H1 (cell line): ENCODE measurements at regions not wholly inside any gene's neighbourhood (a gene's known extent, or its start where the extent isn't known, plus 50 kb on each side); places are given as distances from the start of the nearest gene placed in this dataset.

Experiments used
- CTCF ChIA-PET: fragments of 300-600 bp; sonication (Branson Sonifier 250); formaldehyde crosslinking; loops from one replicate; lab custom pipeline; 2021; ENCODE audit not compliant: partially characterized antibody; lab: Charles Lee
- POLR2A ChIA-PET: fragments of 300-600 bp; sonication (Branson Sonifier 250); formaldehyde crosslinking; loops from one replicate; lab custom pipeline; 2021; ENCODE audit warnings: inconsistent platforms; ENCODE audit not compliant: partially characterized antibody; lab: Charles Lee
- DNase-seq, 2 experiments: peaks; one replicate each; pipeline versions ENCODE4 v3.0.0 to v3.0.0-alpha.2; 2010 to 2022; ENCODE audit warnings: low spot score in 2 of 2, low read depth in 1 of 2, mixed read lengths in 1 of 2
- FAIRE-seq: peaks from 2 replicates; lab custom pipeline; 2011; peaks lifted over from hg19 to GRCh38; lab: Jason Lieb, UNC
- H2AFZ ChIP-seq: 2 replicates; pipeline ENCODE4 v1.8.1; 2012; ENCODE audit warnings: low read length, inconsistent platforms
- H2AK5ac ChIP-seq: 2 replicates; pipeline ENCODE4 v1.6.1; 2013; ENCODE audit warnings: low read depth, low read length
- H2BK120ac ChIP-seq: replicated peaks from 2 replicates; pipeline ENCODE3; 2013; ENCODE audit warnings: low read depth, low read length, inconsistent platforms
- H2BK12ac ChIP-seq: 2 replicates; pipeline ENCODE4 v1.6.1; 2013; ENCODE audit warnings: low read depth, low read length
- H2BK15ac ChIP-seq: 2 replicates; pipeline ENCODE4 v1.6.1; 2013; ENCODE audit warnings: low read length
- H2BK20ac ChIP-seq: 2 replicates; pipeline ENCODE4 v1.6.1; 2013; ENCODE audit warnings: low read length
- H2BK5ac ChIP-seq: 2 replicates; pipeline ENCODE4 v1.6.1; 2013; ENCODE audit warnings: low read depth, low read length
- H3K14ac ChIP-seq: 2 replicates; pipeline ENCODE4 v1.6.1; 2013; ENCODE audit warnings: inconsistent platforms; ENCODE audit not compliant: insufficient read length
- H3K18ac ChIP-seq: 2 replicates; pipeline ENCODE4 v1.6.1; 2013; ENCODE audit warnings: low read length; ENCODE audit errors: extremely low read depth
- H3K23ac ChIP-seq: 2 replicates; pipeline ENCODE4 v1.6.1; 2013; ENCODE audit warnings: inconsistent platforms; ENCODE audit not compliant: insufficient read length
- H3K23me2 ChIP-seq: 2 replicates; pipeline ENCODE4 v1.6.1; 2013; ENCODE audit warnings: low read depth, low read length
- H3K27ac ChIP-seq: 2 replicates; pipeline ENCODE4 v1.6.1; 2011; ENCODE audit warnings: low read depth, low read length, inconsistent platforms
- H3K27me3 ChIP-seq, 4 experiments: replicated peaks in 1 of 4; 1 replicate in 1 of 4; 2 replicates in 3 of 4; pipeline versions ENCODE4 v1.6.1 to v1.8.1; 2011 to 2013; ENCODE audit warnings: low read length in 3 of 4, mild to moderate bottlenecking in 3 of 4, inconsistent platforms in 2 of 4, mixed read lengths in 2 of 4, moderate library complexity in 1 of 4; ENCODE audit not compliant: control insufficient read depth in 3 of 4, insufficient read depth in 3 of 4; ENCODE audit errors: extremely low read depth in 1 of 4
- H3K36me3 ChIP-seq, 4 experiments: 2 replicates each; pipeline versions ENCODE4 v1.6.1 to v1.8.1; 2011 to 2013; ENCODE audit warnings: mild to moderate bottlenecking in 4 of 4, low read length in 3 of 4, moderate library complexity in 2 of 4, control low read depth in 1 of 4, inconsistent platforms in 1 of 4; ENCODE audit not compliant: insufficient read depth in 4 of 4, control insufficient read depth in 2 of 4
- H3K4ac ChIP-seq: replicated peaks from 2 replicates; pipeline ENCODE3; 2013; ENCODE audit warnings: low read length, low read depth, mixed read lengths, inconsistent platforms; ENCODE audit not compliant: insufficient read length
- H3K4me1 ChIP-seq, 4 experiments: replicated peaks in 1 of 4; 1 replicate in 1 of 4; 2 replicates in 3 of 4; pipeline versions ENCODE4 v1.6.1 to v1.8.1; 2011 to 2013; ENCODE audit warnings: low read length in 3 of 4, inconsistent platforms in 2 of 4, mixed read lengths in 1 of 4; ENCODE audit not compliant: insufficient read depth in 4 of 4, control insufficient read depth in 3 of 4
- H3K4me2 ChIP-seq, 2 experiments: 2 replicates each; pipeline versions ENCODE4 v1.6.1 to v1.8.1; 2011 to 2013; ENCODE audit warnings: low read depth in 2 of 2, low read length in 2 of 2, control low read depth in 1 of 2, inconsistent platforms in 1 of 2, mild to moderate bottlenecking in 1 of 2; ENCODE audit not compliant: insufficient read depth in 1 of 2
- H3K4me3 ChIP-seq, 4 experiments: fragments of 200-600, 300-600 bp in 1 of 4; sonication (generic), shearing (Covaris generic), sonication (Bioruptor Twin) in 1 of 4; 2 replicates each; pipeline versions ENCODE4 v1.5.1 to v1.8.1; 2011 to 2016; ENCODE audit warnings: low read length in 4 of 4, low read depth in 3 of 4, control low read depth in 2 of 4, inconsistent platforms in 2 of 4, mild to moderate bottlenecking in 2 of 4, mixed read lengths in 1 of 4, moderate library complexity in 1 of 4; ENCODE audit not compliant: insufficient read depth in 2 of 4; ENCODE audit errors: extremely low read depth in 1 of 4
- H3K56ac ChIP-seq: replicated peaks from 2 replicates; pipeline ENCODE3; 2013; ENCODE audit warnings: low read depth, mild to moderate bottlenecking, mixed read lengths, low read length, inconsistent platforms; ENCODE audit not compliant: insufficient read length
- H3K79me1 ChIP-seq: 2 replicates; pipeline ENCODE4 v1.6.1; 2013; ENCODE audit warnings: low read depth, low read length, control low read depth
- H3K79me2 ChIP-seq, 2 experiments: 2 replicates each; pipeline versions ENCODE4 v1.6.1 to v1.8.1; 2012 to 2013; ENCODE audit warnings: low read length in 2 of 2, mild to moderate bottlenecking in 2 of 2, inconsistent platforms in 1 of 2; ENCODE audit not compliant: insufficient read depth in 2 of 2, control insufficient read depth in 1 of 2
- H3K9ac ChIP-seq, 4 experiments: replicated peaks in 1 of 4; 1 replicate in 1 of 4; 2 replicates in 3 of 4; pipeline versions ENCODE4 v1.6.1 to v1.8.1; 2011 to 2013; ENCODE audit warnings: low read depth in 3 of 4, low read length in 3 of 4, control low read depth in 2 of 4, mild to moderate bottlenecking in 2 of 4, moderate library complexity in 2 of 4, inconsistent platforms in 1 of 4; ENCODE audit errors: extremely low read depth in 1 of 4
- H3K9me3 ChIP-seq, 2 experiments: 2 replicates each; pipeline versions ENCODE4 v1.6.1 to v1.8.1; 2012 to 2013; ENCODE audit warnings: mild to moderate bottlenecking in 2 of 2, moderate library complexity in 2 of 2, control low read depth in 1 of 2, inconsistent platforms in 1 of 2, low read depth in 1 of 2, low read length in 1 of 2, mixed read lengths in 1 of 2; ENCODE audit not compliant: insufficient read depth in 2 of 2
- H4K20me1 ChIP-seq, 2 experiments: replicated peaks in 1 of 2; 2 replicates each; pipeline versions ENCODE3 to v1.8.1; 2011 to 2013; ENCODE audit warnings: inconsistent platforms in 2 of 2, low read length in 2 of 2, mild to moderate bottlenecking in 1 of 2; ENCODE audit not compliant: insufficient read depth in 2 of 2, control insufficient read depth in 1 of 2
- H4K5ac ChIP-seq: 2 replicates; pipeline ENCODE4 v1.6.1; 2013; ENCODE audit warnings: low read length, low read depth, mixed read lengths, inconsistent platforms; ENCODE audit not compliant: insufficient read length
- H4K8ac ChIP-seq: 2 replicates; pipeline ENCODE4 v1.8.0; 2013; ENCODE audit warnings: mild to moderate bottlenecking, moderate library complexity, low read length, inconsistent platforms; ENCODE audit not compliant: insufficient read depth; ENCODE audit errors: extremely low read depth
- H4K91ac ChIP-seq: replicated peaks from 2 replicates; pipeline ENCODE3; 2013; ENCODE audit warnings: low read length, mixed read lengths, inconsistent platforms; ENCODE audit not compliant: insufficient read length
- BRCA1 ChIP-seq: IDR thresholded peaks from 2 replicates; pipeline ENCODE4 v1.6.1; 2012; ENCODE audit warnings: low read depth, low read length, improper control_type of control experiment
- CBX8 ChIP-seq: fragments of 300-800, 300-1000 bp; sonication (generic); IDR thresholded peaks from 2 replicates; pipeline ENCODE4 v1.7.1; 2016; ENCODE audit warnings: low read depth, low read length, borderline replicate concordance
- CEBPB ChIP-seq: IDR thresholded peaks from 2 replicates; pipeline ENCODE4 v1.6.1; 2012; ENCODE audit warnings: low read depth, low read length
- CHD2 ChIP-seq: IDR thresholded peaks from 2 replicates; pipeline ENCODE4 v1.6.1; 2012; ENCODE audit warnings: low read length, improper control_type of control experiment
- CTBP2 ChIP-seq: IDR thresholded peaks from 2 replicates; pipeline ENCODE4 v1.7.0; 2011; ENCODE audit warnings: borderline replicate concordance, mild to moderate bottlenecking, moderate library complexity, mixed read lengths, low read length; ENCODE audit not compliant: insufficient read depth, insufficient read length
- GTF2F1 ChIP-seq: IDR thresholded peaks from 2 replicates; pipeline ENCODE4 v1.6.1; 2012; ENCODE audit warnings: low read depth, low read length, improper control_type of control experiment, borderline replicate concordance
- HDAC6 ChIP-seq: IDR thresholded peaks from one replicate; pipeline ENCODE4 v1.7.1; 2012; ENCODE audit warnings: low read depth, mild to moderate bottlenecking, inconsistent platforms, low read length, moderate library complexity
- KDM5A ChIP-seq: fragments of 200-600 bp; IDR thresholded peaks from 2 replicates; pipeline ENCODE4 v1.7.1; 2012; ENCODE audit warnings: mild to moderate bottlenecking, low read length, inconsistent platforms, mixed read lengths
- PHF8 ChIP-seq: fragments of 200-600 bp; sonication (generic); conservative IDR thresholded peaks from 2 replicates; pipeline ENCODE4 v1.7.1; 2012; ENCODE audit warnings: low read depth, mild to moderate bottlenecking, inconsistent platforms, low read length, moderate library complexity
- RFX5 ChIP-seq: IDR thresholded peaks from 2 replicates; pipeline ENCODE4 v1.6.1; 2011; ENCODE audit warnings: low read depth, low read length, improper control_type of control experiment, borderline replicate concordance
- RXRA ChIP-seq: IDR thresholded peaks from 2 replicates; pipeline ENCODE4 v1.6.1; 2011; ENCODE audit warnings: low read depth, mild to moderate bottlenecking, low read length, moderate library complexity; ENCODE audit not compliant: insufficient read depth
- SIX5 ChIP-seq: IDR thresholded peaks from 2 replicates; pipeline ENCODE4 v1.6.1; 2011; ENCODE audit warnings: mild to moderate bottlenecking, low read depth, low read length
- SRF ChIP-seq: IDR thresholded peaks from 2 replicates; pipeline ENCODE4 v1.6.1; 2011; ENCODE audit warnings: mild to moderate bottlenecking, low read depth, low read length, moderate library complexity
- SUZ12 ChIP-seq: fragments of 200-600 bp; sonication (generic); IDR thresholded peaks from 2 replicates; pipeline ENCODE4 v1.6.1; 2012; ENCODE audit warnings: mild to moderate bottlenecking, inconsistent platforms, low read length, moderate library complexity, mixed read lengths
- TBP ChIP-seq: IDR thresholded peaks from 2 replicates; pipeline ENCODE4 v1.6.1; 2011; ENCODE audit warnings: low read depth, low read length, improper control_type of control experiment
- ZNF274 ChIP-seq: IDR thresholded peaks from 2 replicates; pipeline ENCODE4 v1.7.0; 2012; ENCODE audit warnings: low read length, borderline replicate concordance; ENCODE audit errors: extremely low read depth
- WGBS, 2 experiments: shearing (Covaris generic) in 1 of 2; methylation state at CpG; one replicate each; pipeline versions ENCODE4 v1.1.6 to v1.1.7; 2013 to 2015; ENCODE audit warnings: low lambda C conversion rate in 2 of 2, mixed read lengths in 2 of 2, inconsistent platforms in 1 of 2, low coverage in 1 of 2, missing lambda C conversion rate in 1 of 2; ENCODE audit not compliant: insufficient replicate concordance in 2 of 2, insufficient coverage in 1 of 2, insufficient read length in 1 of 2; ENCODE audit errors: extremely low coverage in 1 of 2, missing lambda C conversion rate in 1 of 2; 5-methylcytosine and 5-hydroxymethylcytosine counted together

DNA sequence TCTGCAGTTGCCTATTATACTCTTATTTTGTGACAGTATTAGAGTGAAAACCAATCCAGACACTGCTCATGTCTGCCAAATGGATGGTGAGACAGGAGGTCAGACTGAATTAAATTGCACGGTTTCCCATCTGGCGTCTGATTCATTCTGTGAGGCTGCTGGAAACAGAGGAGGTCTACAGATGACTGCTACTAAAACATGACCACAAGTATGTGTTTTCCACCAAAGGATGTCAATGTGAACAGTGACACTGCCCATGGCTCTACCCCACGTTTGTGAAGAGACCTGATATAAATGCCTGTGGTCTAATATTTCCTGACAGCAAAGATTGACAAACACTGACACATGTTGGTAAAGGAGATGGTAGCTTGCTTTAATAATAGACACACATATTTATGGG is 104.3 kb upstream of the ST6GAL2 start:
- Histone ChIP-seq H2AK5ac (no peak overlapping the region), H3K4ac (no peak overlapping the region), H4K20me1 (no peaks in the 10 kb centered on the region), H3K56ac (no peak overlapping the region), H3K18ac (no peak overlapping the region), H3K27me3 (no peaks in the 10 kb centered on the region), H3K27ac (no peak overlapping the region), H2AFZ (no peak overlapping the region), H2BK12ac (no peak overlapping the region), H3K14ac (no peak overlapping the region), H3K4me3 (no peak overlapping the region), H2BK15ac (no peak overlapping the region), H3K4me2 (no peak overlapping the region), H3K79me1 (no peaks in the 10 kb centered on the region), H4K91ac (no peak overlapping the region), H4K5ac (no peak overlapping the region), H4K8ac (no peak overlapping the region), H3K23me2 (no peaks in the 10 kb centered on the region), H2BK5ac (no peak overlapping the region), H3K36me3 (no peaks in the 10 kb centered on the region), H3K9ac (no peak overlapping the region), H3K79me2 (no peaks in the 10 kb centered on the region), H3K4me1 (peaks cover 0 to 3% (median 1%) of the 10 kb centered on the region in 4 experiments; a peak in 3 of 7 replicates), H3K23ac (no peak overlapping the region), H2BK20ac (no peak overlapping the region), H3K9me3 (no peaks in the 10 kb centered on the region), H2BK120ac (no peak overlapping the region)
- DNase-seq (no peak), FAIRE-seq (no peak)
- POLR2A ChIA-PET = no interaction called here
- WGBS, 2 experiments = 62% methylated on average over 3 of the region's 3 CpGs; no CpG with 5 or more reads in 1 of the 2 experiments
- CTCF ChIA-PET = no interaction called here
- TF ChIP-seq CHD2 = no peak
- no peak for TF ChIP-seq HDAC6
- no peak for TF ChIP-seq KDM5A
- no peak for TF ChIP-seq CEBPB
- TF ChIP-seq SRF = no peak
- TF ChIP-seq RFX5 = no peak
- no peak for TF ChIP-seq SIX5
- TF ChIP-seq CBX8 = no peak
- TF ChIP-seq TBP = no peak
- TF ChIP-seq RXRA = no peak
- TF ChIP-seq ZNF274 = no peak
- TF ChIP-seq PHF8 = no peak
- TF ChIP-seq CTBP2 = no peak
- no peak for TF ChIP-seq BRCA1
- TF ChIP-seq GTF2F1 = no peak
- no peak for TF ChIP-seq SUZ12
